ENCODE measurements at regions not wholly inside any gene's neighbourhood (a gene's known extent, or its start where the extent isn't known, plus 50 kb on each side); places are given as distances from the start of the nearest gene placed in this dataset.
"Not testable (repeated sequence)": the region's sequence is repeated elsewhere in the genome, so short reads cannot be mapped to it uniquely, and the experiment has no call there.

DNA sequence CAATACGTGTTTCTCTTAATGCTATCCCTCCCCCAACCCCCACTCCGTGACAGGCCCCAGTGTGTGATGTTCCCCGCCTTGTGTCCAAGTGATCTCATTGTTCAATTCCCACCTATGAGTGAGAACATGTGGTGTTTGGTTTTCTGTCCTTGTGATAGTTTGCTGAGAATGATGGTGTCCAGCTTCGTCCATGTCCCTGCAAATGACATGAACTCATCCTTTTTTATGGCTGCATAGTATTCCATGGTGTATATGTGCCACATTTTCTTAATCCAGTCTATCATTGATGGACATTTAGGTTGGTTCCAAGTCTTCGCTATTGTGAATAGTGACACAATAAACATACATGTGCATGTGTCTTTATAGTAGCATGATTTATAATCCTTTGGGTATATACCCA, 52.5 kb downstream of the KIAA0408 start:
- SMC1A ChIA-PET (ENCODE audit: uncharacterized antibody, unreplicated experiment); H2AFZ ChIP-seq (ENCODE audit: control insufficient read depth, low read depth, low read length); CTCF ChIA-PET; DNase-seq (ENCODE audit: low read depth, low spot score); H3K79me2 ChIP-seq (ENCODE audit: control insufficient read depth, insufficient read depth, low read length); H3K4me3 ChIP-seq; H3K36me3 ChIP-seq (ENCODE audit: control insufficient read depth in 2 of 2, insufficient read depth in 2 of 2, low read length in 1 of 2); intact Hi-C loops (cut with micrococcal nuclease; ENCODE audit: unreplicated experiment); H3K4me2 ChIP-seq (ENCODE audit: control insufficient read depth, insufficient read depth); BruUV-seq (replicated peaks); ATAC-seq; POLR2A ChIA-PET; in situ Hi-C loops (cut with MboI); H3K27me3 ChIP-seq (replicated peaks in 1 of 2; ENCODE audit: control insufficient read depth in 2 of 2, insufficient read depth in 2 of 2, low read length in 1 of 2); FAIRE-seq; H4K20me1 ChIP-seq (ENCODE audit: control insufficient read depth, insufficient read depth); H3K9ac ChIP-seq (ENCODE audit: control insufficient read depth, insufficient read depth, low read length); H3K27ac ChIP-seq (ENCODE audit: control insufficient read depth, insufficient read depth); H3K9me3 ChIP-seq (replicated peaks; ENCODE audit: control insufficient read depth, insufficient read depth, low read length); RAD21 ChIA-PET (ENCODE audit: unreplicated experiment): not testable (repeated sequence)
- peaks cover 18% of the 10 kb centered on the region for H3K4me1 ChIP-seq (ENCODE audit: control insufficient read depth, insufficient read depth, low read length)
- 88% methylated on average over 5 of the region's 5 CpGs for WGBS (ENCODE audit: insufficient coverage, insufficient replicate concordance, low lambda C conversion rate, missing lambda C conversion rate)

DNA sequence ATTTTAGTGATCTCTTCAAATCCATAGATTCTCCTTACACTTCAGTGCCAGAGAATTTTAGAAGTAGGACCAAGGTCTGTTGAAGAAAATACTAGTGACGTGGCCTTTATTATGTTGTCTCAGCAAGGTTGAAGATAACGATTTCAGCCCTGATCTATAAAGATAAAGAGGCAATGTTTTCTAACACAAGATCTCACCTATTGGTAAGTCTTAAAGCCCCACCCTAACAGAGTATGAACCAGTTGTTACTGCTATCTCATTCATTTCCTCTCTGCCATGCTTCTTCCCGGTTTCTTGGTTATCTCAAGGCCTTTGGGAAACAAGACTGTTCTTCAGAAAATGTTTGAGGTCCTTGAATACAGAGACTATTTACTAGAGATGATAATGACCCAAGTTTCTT, 53.1 kb downstream of the KIAA0408 start:
- Histone ChIP-seq H3K79me2 (ENCODE audit: control insufficient read depth, insufficient read depth, low read length) (no peaks in the 10 kb centered on the region), H3K36me3 (ENCODE audit: control insufficient read depth in 2 of 2, insufficient read depth in 2 of 2, low read length in 1 of 2) (no peaks in the 10 kb centered on the region), H3K4me2 (ENCODE audit: control insufficient read depth, insufficient read depth) (no peak overlapping the region), H3K9me3 (replicated peaks; ENCODE audit: control insufficient read depth, insufficient read depth, low read length) (no peaks in the 10 kb centered on the region; the same call in 2 of the 3 replicates), H2AFZ (ENCODE audit: control insufficient read depth, low read depth, low read length) (no peak overlapping the region), H3K4me1 (ENCODE audit: control insufficient read depth, insufficient read depth, low read length) (peaks cover 18% of the 10 kb centered on the region), H4K20me1 (ENCODE audit: control insufficient read depth, insufficient read depth) (no peaks in the 10 kb centered on the region), H3K27me3 (replicated peaks in 1 of 2; ENCODE audit: control insufficient read depth in 2 of 2, insufficient read depth in 2 of 2, low read length in 1 of 2) (no peaks in the 10 kb centered on the region), H3K4me3 (no peak overlapping the region), H3K9ac (ENCODE audit: control insufficient read depth, insufficient read depth, low read length) (no peak overlapping the region), H3K27ac (ENCODE audit: control insufficient read depth, insufficient read depth) (no peak overlapping the region)
- ChIA-PET RAD21 (ENCODE audit: unreplicated experiment) (no interaction called here), CTCF (no interaction called here), SMC1A (ENCODE audit: uncharacterized antibody, unreplicated experiment) (no interaction called here), POLR2A (no interaction called here)
- in situ Hi-C loops (cut with MboI), result no loop called here
- no peak for FAIRE-seq
- no TSS peak for BruUV-seq (replicated peaks)
- intact Hi-C loops (cut with micrococcal nuclease; ENCODE audit: unreplicated experiment), result no loop called here
- ATAC-seq, result no peak
- 68% methylated on average over 3 of the region's 3 CpGs for WGBS (ENCODE audit: insufficient coverage, insufficient replicate concordance, low lambda C conversion rate, missing lambda C conversion rate)
- DNase-seq (ENCODE audit: low read depth, low spot score), result no peak
- TF ChIP-seq, protein P1, sequence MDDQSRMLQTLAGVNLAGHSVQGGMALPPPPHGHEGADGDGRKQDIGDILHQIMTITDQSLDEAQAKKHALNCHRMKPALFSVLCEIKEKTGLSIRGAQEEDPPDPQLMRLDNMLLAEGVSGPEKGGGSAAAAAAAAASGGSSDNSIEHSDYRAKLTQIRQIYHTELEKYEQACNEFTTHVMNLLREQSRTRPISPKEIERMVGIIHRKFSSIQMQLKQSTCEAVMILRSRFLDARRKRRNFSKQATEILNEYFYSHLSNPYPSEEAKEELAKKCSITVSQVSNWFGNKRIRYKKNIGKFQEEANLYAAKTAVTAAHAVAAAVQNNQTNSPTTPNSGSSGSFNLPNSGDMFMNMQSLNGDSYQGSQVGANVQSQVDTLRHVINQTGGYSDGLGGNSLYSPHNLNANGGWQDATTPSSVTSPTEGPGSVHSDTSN (IDR thresholded peaks at IDR 0.05; ENCODE audit: insufficient replicate concordance, low read depth, low read length), result no peak
- TF ChIP-seq, protein P2, sequence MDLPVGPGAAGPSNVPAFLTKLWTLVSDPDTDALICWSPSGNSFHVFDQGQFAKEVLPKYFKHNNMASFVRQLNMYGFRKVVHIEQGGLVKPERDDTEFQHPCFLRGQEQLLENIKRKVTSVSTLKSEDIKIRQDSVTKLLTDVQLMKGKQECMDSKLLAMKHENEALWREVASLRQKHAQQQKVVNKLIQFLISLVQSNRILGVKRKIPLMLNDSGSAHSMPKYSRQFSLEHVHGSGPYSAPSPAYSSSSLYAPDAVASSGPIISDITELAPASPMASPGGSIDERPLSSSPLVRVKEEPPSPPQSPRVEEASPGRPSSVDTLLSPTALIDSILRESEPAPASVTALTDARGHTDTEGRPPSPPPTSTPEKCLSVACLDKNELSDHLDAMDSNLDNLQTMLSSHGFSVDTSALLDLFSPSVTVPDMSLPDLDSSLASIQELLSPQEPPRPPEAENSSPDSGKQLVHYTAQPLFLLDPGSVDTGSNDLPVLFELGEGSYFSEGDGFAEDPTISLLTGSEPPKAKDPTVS (IDR thresholded peaks at IDR 0.05; ENCODE audit: low read depth, low read length), result no peak
- TF ChIP-seq SMARCA5 (IDR thresholded peaks at IDR 0.05) (no peak), ZZZ3 (IDR thresholded peaks at IDR 0.05; ENCODE audit: control insufficient read depth, insufficient read length, low read depth) (no peak), RB1 (IDR thresholded peaks at IDR 0.05; ENCODE audit: borderline replicate concordance) (no peak), YBX1 (IDR thresholded peaks at IDR 0.05) (no peak), POU2F2 (IDR thresholded peaks at IDR 0.05; ENCODE audit: borderline replicate concordance, low read depth, low read length) (no peak), BCL11A (IDR thresholded peaks at IDR 0.05; ENCODE audit: low read depth, low read length) (no peak), IRF4 (IDR thresholded peaks at IDR 0.05; ENCODE audit: low read depth, low read length) (no peak), SIN3A (IDR thresholded peaks at IDR 0.05; ENCODE audit: low read depth, low read length) (no peak), PAX8 (IDR thresholded peaks at IDR 0.05) (no peak)
- TF ChIP-seq, protein P3, sequence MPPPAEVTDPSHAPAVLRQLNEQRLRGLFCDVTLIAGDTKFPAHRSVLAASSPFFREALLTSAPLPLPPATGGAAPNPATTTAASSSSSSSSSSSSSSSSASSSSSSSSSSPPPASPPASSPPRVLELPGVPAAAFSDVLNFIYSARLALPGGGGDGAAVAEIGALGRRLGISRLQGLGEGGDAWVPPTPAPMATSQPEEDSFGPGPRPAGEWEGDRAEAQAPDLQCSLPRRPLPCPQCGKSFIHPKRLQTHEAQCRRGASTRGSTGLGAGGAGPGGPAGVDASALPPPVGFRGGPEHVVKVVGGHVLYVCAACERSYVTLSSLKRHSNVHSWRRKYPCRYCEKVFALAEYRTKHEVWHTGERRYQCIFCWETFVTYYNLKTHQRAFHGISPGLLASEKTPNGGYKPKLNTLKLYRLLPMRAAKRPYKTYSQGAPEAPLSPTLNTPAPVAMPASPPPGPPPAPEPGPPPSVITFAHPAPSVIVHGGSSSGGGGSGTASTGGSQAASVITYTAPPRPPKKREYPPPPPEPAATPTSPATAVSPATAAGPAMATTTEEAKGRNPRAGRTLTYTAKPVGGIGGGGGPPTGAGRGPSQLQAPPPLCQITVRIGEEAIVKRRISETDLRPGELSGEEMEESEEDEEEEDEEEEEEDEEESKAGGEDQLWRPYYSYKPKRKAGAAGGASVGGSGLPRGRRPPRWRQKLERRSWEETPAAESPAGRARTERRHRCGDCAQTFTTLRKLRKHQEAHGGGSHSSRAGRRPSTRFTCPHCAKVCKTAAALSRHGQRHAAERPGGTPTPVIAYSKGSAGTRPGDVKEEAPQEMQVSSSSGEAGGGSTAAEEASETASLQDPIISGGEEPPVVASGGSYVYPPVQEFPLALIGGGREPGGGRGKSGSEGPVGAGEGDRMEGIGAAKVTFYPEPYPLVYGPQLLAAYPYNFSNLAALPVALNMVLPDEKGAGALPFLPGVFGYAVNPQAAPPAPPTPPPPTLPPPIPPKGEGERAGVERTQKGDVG (CRISPR knock-in tag; IDR thresholded peaks at IDR 0.05), result no peak
- TF ChIP-seq, protein P4, sequence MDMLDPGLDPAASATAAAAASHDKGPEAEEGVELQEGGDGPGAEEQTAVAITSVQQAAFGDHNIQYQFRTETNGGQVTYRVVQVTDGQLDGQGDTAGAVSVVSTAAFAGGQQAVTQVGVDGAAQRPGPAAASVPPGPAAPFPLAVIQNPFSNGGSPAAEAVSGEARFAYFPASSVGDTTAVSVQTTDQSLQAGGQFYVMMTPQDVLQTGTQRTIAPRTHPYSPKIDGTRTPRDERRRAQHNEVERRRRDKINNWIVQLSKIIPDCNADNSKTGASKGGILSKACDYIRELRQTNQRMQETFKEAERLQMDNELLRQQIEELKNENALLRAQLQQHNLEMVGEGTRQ (IDR thresholded peaks at IDR 0.05; ENCODE audit: borderline replicate concordance, low read depth, low read length), result no peak
